BJ (cell line): ENCODE measurements at regions not wholly inside any gene's neighbourhood (a gene's known extent, or its start where the extent isn't known, plus 50 kb on each side); places are given as distances from the start of the nearest gene placed in this dataset.

Source experiments
- CTCF ChIA-PET: fragments of 350-600 bp; formaldehyde crosslinking; extraction: SDS; loops from one replicate; lab custom pipeline; 2021; ENCODE audit warnings: antibody characterized with exemption, inconsistent platforms; lab: Yijun Ruan, JAX
- POLR2A ChIA-PET: fragments of 300-600 bp; sonication (Branson Sonifier 250); formaldehyde crosslinking; extraction: SDS; loops from one replicate; lab custom pipeline; 2021; ENCODE audit warnings: antibody characterized with exemption; lab: Charles Lee
- DNase-seq: peaks from one replicate; pipeline ENCODE4 v3.0.0-alpha.2; 2011; ENCODE audit warnings: low read depth
- H3K27me3 ChIP-seq: 2 replicates; pipeline ENCODE4 v1.6.0; 2011; ENCODE audit warnings: low read length; ENCODE audit not compliant: control insufficient read depth, insufficient read depth
- H3K36me3 ChIP-seq: 2 replicates; pipeline ENCODE4 v1.5.1; 2011; ENCODE audit warnings: low read length; ENCODE audit not compliant: control insufficient read depth, insufficient read depth
- H3K4me3 ChIP-seq: 2 replicates; pipeline ENCODE4 v1.5.1; 2011; ENCODE audit warnings: low read depth, mild to moderate bottlenecking, control low read depth, low read length
- CTCF ChIP-seq: IDR thresholded peaks from 2 replicates; pipeline ENCODE4 v1.5.1; 2011; ENCODE audit warnings: low read depth, mild to moderate bottlenecking, control low read depth, inconsistent platforms, low read length, moderate library complexity; ENCODE audit not compliant: insufficient read depth

- Histone ChIP-seq H3K27me3 (no peaks in the 10 kb centered on the region), H3K4me3 (no peak overlapping the region), H3K36me3 (no peaks in the 10 kb centered on the region)
- POLR2A ChIA-PET = no interaction called here
- CTCF ChIA-PET = no interaction called here
- DNase-seq = no peak
- no peak for TF ChIP-seq CTCF
These were observed 256.2 kb upstream of the CPNE8 start for GRCh38 chr12:39161465-39162085.

- Histone ChIP-seq H3K4me3 (no peak overlapping the region), H3K27me3 (no peaks in the 10 kb centered on the region), H3K36me3 (no peaks in the 10 kb centered on the region)
- ChIA-PET CTCF (no interaction called here), POLR2A (no interaction called here)
- TF ChIP-seq CTCF = no peak
- no peak for DNase-seq
These were observed 252.4 kb upstream of the CPNE8 start for GRCh38 chr12:39157696-39158342.

GRCh38 chr12:39145175-39145999 is 240.0 kb upstream of the CPNE8 start:
- no peaks in the 10 kb centered on the region for H3K36me3 ChIP-seq
- DNase-seq = no peak

GRCh38 chr12:39144613-39145061 is 239.2 kb upstream of the CPNE8 start:
- no peaks in the 10 kb centered on the region for H3K27me3 ChIP-seq
- no peak overlapping the region for H3K4me3 ChIP-seq
- TF ChIP-seq CTCF = no peak
- ChIA-PET CTCF (no interaction called here), POLR2A (no interaction called here)
- no peak for DNase-seq
- no peaks in the 10 kb centered on the region for H3K36me3 ChIP-seq

More at GRCh38 chr12:39145175-39145999, 240.0 kb upstream of the CPNE8 start:
- Histone ChIP-seq H3K4me3 (no peak overlapping the region), H3K27me3 (no peaks in the 10 kb centered on the region)
- TF ChIP-seq CTCF = peak; percentile 8; the same call in 1 of the 2 replicates
- ChIA-PET POLR2A (no interaction called here), CTCF (no interaction called here)

GRCh38 chr12:39138268-39138667 is 232.9 kb upstream of the CPNE8 start:
- no peak overlapping the region for H3K4me3 ChIP-seq
- ChIA-PET CTCF (no interaction called here), POLR2A (no interaction called here)
- no peaks in the 10 kb centered on the region for H3K27me3 ChIP-seq
- no peak for DNase-seq
- no peaks in the 10 kb centered on the region for H3K36me3 ChIP-seq
- no peak for TF ChIP-seq CTCF
